Upper lobe of left lung (tissue), 6 donors: ENCODE measurements at regions not wholly inside any gene's neighbourhood (a gene's known extent, or its start where the extent isn't known, plus 50 kb on each side); places are given as distances from the start of the nearest gene placed in this dataset.

ENCODE experiments used
- ATAC-seq, 2 donors: fragments of 200-7000 bp; cut with Tn5 transposase; one replicate each; pipeline ENCODE4 v1.9.1; 2022; ENCODE audit warnings: mild to moderate bottlenecking in 2 of 2, moderate library complexity in 2 of 2; ENCODE audit not compliant: low FRiP score in 2 of 2
- DNase-seq, 2 donors: peaks; one replicate each; pipeline ENCODE4 v3.0.0-alpha.2; 2019 to 2020
- H3K27ac ChIP-seq, 4 donors: fragments of 200-600 bp; sonication (generic); one replicate each; pipeline ENCODE4 v1.5.1; 2016 to 2019
- H3K27me3 ChIP-seq, 4 donors: fragments of 200-600 bp; sonication (generic); one replicate each; pipeline ENCODE4 v1.5.1; 2017 to 2019
- H3K36me3 ChIP-seq, 4 donors: fragments of 200-600 bp; sonication (generic); one replicate each; pipeline ENCODE4 v1.5.1; 2016 to 2019
- H3K4me1 ChIP-seq, 4 donors: fragments of 200-600 bp; sonication (generic); one replicate each; pipeline ENCODE4 v1.5.1; 2018 to 2019
- H3K4me3 ChIP-seq, 4 donors: fragments of 200-600 bp; sonication (generic); one replicate each; pipeline ENCODE4 v1.5.1; 2017 to 2019; ENCODE audit warnings: mild to moderate bottlenecking in 2 of 4, moderate library complexity in 1 of 4
- H3K9me3 ChIP-seq, 4 donors: fragments of 200-600 bp; sonication (generic); one replicate each; pipeline ENCODE4 v1.5.1; 2018 to 2019
- CTCF ChIP-seq, 6 experiments: fragments of 450-650 bp in 4 of 6; fragments of 200-600 bp in 2 of 6; sonication (generic) in 2 of 6; IDR thresholded peaks; one replicate each; pipeline ENCODE4 v1.5.1; 2016 to 2019; ENCODE audit warnings: antibody characterized with exemption in 6 of 6
- EP300 ChIP-seq, 4 donors: sonication (generic); formaldehyde crosslinking; IDR thresholded peaks; one replicate each; pipeline ENCODE4 v1.5.1; 2017; ENCODE audit warnings: antibody characterized with exemption in 4 of 4, control low read depth in 2 of 4
- POLR2A ChIP-seq, 4 donors: fragments of 450-650 bp; IDR thresholded peaks; one replicate each; pipeline ENCODE4 v1.5.1; 2016 to 2017; ENCODE audit warnings: antibody characterized with exemption in 4 of 4, mild to moderate bottlenecking in 2 of 4
- POLR2AphosphoS5 ChIP-seq, 2 donors: sonication (generic); formaldehyde crosslinking; IDR thresholded peaks; one replicate each; pipeline ENCODE4 v1.5.1; 2017; ENCODE audit warnings: antibody characterized with exemption in 2 of 2
- WGBS, 2 donors: methylation state at CpG; one replicate each; pipeline ENCODE4 v1.1.5; 2017 to 2018; 5-methylcytosine and 5-hydroxymethylcytosine counted together
- donor health status: DM: no; HTN: no; CAD: no; lungs with moderate emphysema.
- donor health status: DM: no; HTN: yes; CAD: no; lungs with severe emphysema.

- Histone ChIP-seq H3K9me3 (no peaks in the 10 kb centered on the region), H3K4me1 (peaks cover 6 to 19% (median 12%) of the 10 kb centered on the region in 4 donors), H3K4me3 (no peak overlapping the region), H3K27me3 (no peaks in the 10 kb centered on the region), H3K27ac (no peak overlapping the region), H3K36me3 (no peaks in the 10 kb centered on the region)
- DNase-seq (no peak), ATAC-seq (no peak)
- no peak for TF ChIP-seq CTCF (IDR thresholded peaks at IDR 0.05)
- WGBS, 2 donors, result 93 to 97% methylated on average over 1 of the region's 1 CpG
These were observed 173.8 kb upstream of the HABP2 start for GRCh38 chr10:113379091-113379490.

GRCh38 chr10:113381416-113381815 lies 171.4 kb upstream of the HABP2 start:
- DNase-seq (no peak), ATAC-seq (no peak)
- Histone ChIP-seq H3K27me3 (no peaks in the 10 kb centered on the region), H3K36me3 (no peaks in the 10 kb centered on the region), H3K4me1 (peaks cover 11 to 39% (median 20%) of the 10 kb centered on the region in 4 donors), H3K9me3 (no peaks in the 10 kb centered on the region), H3K4me3 (peak overlapping the region in 1 of 4 donors; percentile 40), H3K27ac (peak overlapping the region; percentile 55 to 82 (median 74))
- TF ChIP-seq CTCF (IDR thresholded peaks at IDR 0.05) (no peak), POLR2A (IDR thresholded peaks at IDR 0.05) (no peak), POLR2AphosphoS5 (IDR thresholded peaks at IDR 0.05) (no peak), EP300 (IDR thresholded peaks at IDR 0.05) (no peak)
- WGBS, 2 donors, result 61 to 63% methylated on average over 6 of the region's 6 CpGs

- Histone ChIP-seq H3K4me3 (peak overlapping the region in 3 of 4 donors; percentile 9 to 46 (median 40)), H3K27me3 (no peaks in the 10 kb centered on the region), H3K9me3 (no peaks in the 10 kb centered on the region), H3K36me3 (no peaks in the 10 kb centered on the region), H3K27ac (peak overlapping the region; percentile 55 to 82 (median 74)), H3K4me1 (peaks cover 11 to 39% (median 20%) of the 10 kb centered on the region in 4 donors)
- 24 to 35% methylated on average over 9 of the region's 9 CpGs for WGBS, 2 donors
- ATAC-seq, result no peak
- no peak for DNase-seq
- TF ChIP-seq EP300 (IDR thresholded peaks at IDR 0.05) (no peak), POLR2AphosphoS5 (IDR thresholded peaks at IDR 0.05) (no peak), CTCF (IDR thresholded peaks at IDR 0.05) (no peak), POLR2A (IDR thresholded peaks at IDR 0.05) (no peak)
These were observed 170.8 kb upstream of the HABP2 start for GRCh38 chr10:113381981-113382509.

- Histone ChIP-seq H3K27me3 (no peaks in the 10 kb centered on the region), H3K27ac (peak overlapping the region; percentile 55 to 82 (median 74)), H3K36me3 (no peaks in the 10 kb centered on the region), H3K4me1 (peaks cover 11 to 39% (median 20%) of the 10 kb centered on the region in 4 donors), H3K9me3 (no peaks in the 10 kb centered on the region), H3K4me3 (peak overlapping the region in 1 of 4 donors; percentile 40)
- TF ChIP-seq POLR2AphosphoS5 (IDR thresholded peaks at IDR 0.05) (no peak), CTCF (IDR thresholded peaks at IDR 0.05) (no peak), POLR2A (IDR thresholded peaks at IDR 0.05) (no peak), EP300 (IDR thresholded peaks at IDR 0.05) (no peak)
- no peak for ATAC-seq
- DNase-seq, result no peak
- 28 to 58% methylated on average over 3 of the region's 3 CpGs for WGBS, 2 donors
These were observed 170.2 kb upstream of the HABP2 start for GRCh38 chr10:113382691-113383090.

GRCh38 chr10:113384181-113384580 lies 168.7 kb upstream of the HABP2 start:
- H3K27ac ChIP-seq, result no peak overlapping the region
- no peaks in the 10 kb centered on the region for H3K36me3 ChIP-seq
- ATAC-seq (no peak), DNase-seq (no peak)
- H3K4me1 ChIP-seq, result peaks cover 11 to 39% (median 20%) of the 10 kb centered on the region in 4 donors
- H3K27me3 ChIP-seq, result no peaks in the 10 kb centered on the region
- H3K4me3 ChIP-seq, result no peak overlapping the region
- TF ChIP-seq POLR2A (IDR thresholded peaks at IDR 0.05) (no peak), POLR2AphosphoS5 (IDR thresholded peaks at IDR 0.05) (no peak), CTCF (IDR thresholded peaks at IDR 0.05) (no peak), EP300 (IDR thresholded peaks at IDR 0.05) (no peak)
- no peaks in the 10 kb centered on the region for H3K9me3 ChIP-seq
- WGBS, 2 donors, result 74 to 81% methylated on average over 4 of the region's 4 CpGs
